K562 (cell line): ENCODE measurements at regions not wholly inside any gene's neighbourhood (a gene's known extent, or its start where the extent isn't known, plus 50 kb on each side); places are given as distances from the start of the nearest gene placed in this dataset.

Source experiments
- ATAC-seq: fragments of 200-7000 bp; cut with Tn5 transposase; 3 replicates; pipeline ENCODE4 v1.9.1; 2020; ENCODE audit warnings: moderate library complexity
- BruUV-seq: library from RNA; stranded (reverse); fragments of 400-500 nt; replicated peaks from 2 replicates; lab custom pipeline; 2021; lab: Mats Ljungman, UMichigan
- CTCF ChIA-PET: fragments of 300-600 bp; formaldehyde crosslinking; extraction: SDS; loops from one replicate; lab custom pipeline; 2021; ENCODE audit warnings: low intra/inter-chr PET ratio; lab: Yijun Ruan, JAX
- POLR2A ChIA-PET: fragments of 300-600, 350-650 bp; sonication (Branson Sonifier 250); formaldehyde crosslinking; extraction: SDS; loops from one replicate; lab custom pipeline; 2021; ENCODE audit warnings: antibody characterized with exemption, inconsistent platforms; lab: Yijun Ruan, JAX
- DNase-seq, 4 experiments: peaks; one replicate each; pipeline versions ENCODE4 v3.0.0 to v3.0.0-alpha.2; 2011 to 2018; ENCODE audit warnings: low spot score in 3 of 4, mixed read lengths in 3 of 4; ENCODE audit errors: extremely low read depth in 1 of 4
- FAIRE-seq: peaks from 2 replicates; lab custom pipeline; 2011; peaks lifted over from hg19 to GRCh38; lab: Jason Lieb, UNC
- H2AFZ ChIP-seq: 2 replicates; pipeline ENCODE4 v1.6.0; 2011; ENCODE audit warnings: low read depth, low read length, control low read depth, inconsistent platforms
- H3K27ac ChIP-seq: fragments of 200-600 bp; 3 replicates; pipeline ENCODE4 v1.8.0; 2011; ENCODE audit warnings: low read depth, mild to moderate bottlenecking, control low read depth, inconsistent platforms, low read length, moderate library complexity, mixed read lengths; ENCODE audit errors: extremely low read depth
- H3K27me3 ChIP-seq, 2 experiments: fragments of 300-600 bp in 1 of 2; 2 replicates in 1 of 2; 3 replicates in 1 of 2; pipeline versions ENCODE4 v1.6.0 to v1.8.0; 2011; ENCODE audit warnings: inconsistent platforms in 2 of 2, low read length in 2 of 2, mild to moderate bottlenecking in 1 of 2, mixed read lengths in 1 of 2, moderate library complexity in 1 of 2; ENCODE audit not compliant: control insufficient read depth in 2 of 2, insufficient read depth in 2 of 2
- H3K36me3 ChIP-seq: fragments of 300-600 bp; 3 replicates; pipeline ENCODE4 v1.8.0; 2011; ENCODE audit warnings: mild to moderate bottlenecking, low read length, inconsistent platforms; ENCODE audit not compliant: control insufficient read depth, insufficient read depth
- H3K4me1 ChIP-seq, 2 experiments: fragments of 200-600 bp in 1 of 2; replicated peaks in 1 of 2; 2 replicates in 1 of 2; 3 replicates in 1 of 2; pipeline versions ENCODE4 v1.5.1 to v1.8.0; 2011; ENCODE audit warnings: inconsistent platforms in 2 of 2, low read length in 2 of 2, mild to moderate bottlenecking in 1 of 2, mixed read lengths in 1 of 2, moderate library complexity in 1 of 2; ENCODE audit not compliant: control insufficient read depth in 2 of 2, insufficient read depth in 2 of 2
- H3K4me2 ChIP-seq: 2 replicates; pipeline ENCODE4 v1.6.1; 2011; ENCODE audit warnings: low read length, control low read depth, inconsistent platforms, mixed read lengths; ENCODE audit not compliant: insufficient read depth
- H3K4me3 ChIP-seq: fragments of 200-600 bp; sonication (generic), shearing (Covaris generic); 2 replicates; pipeline ENCODE4 v1.5.1; 2016; ENCODE audit warnings: control low read depth, inconsistent platforms
- H3K79me2 ChIP-seq: fragments of 200-600 bp; 3 replicates; pipeline ENCODE4 v1.8.0; 2011; ENCODE audit warnings: low read length, inconsistent platforms; ENCODE audit not compliant: control insufficient read depth, insufficient read depth
- H3K9ac ChIP-seq, 2 experiments: 2 replicates each; pipeline versions ENCODE4 v1.6.0 to v1.6.1; 2011; ENCODE audit warnings: low read depth in 2 of 2, low read length in 2 of 2, control low read depth in 1 of 2, inconsistent platforms in 1 of 2, mild to moderate bottlenecking in 1 of 2, mixed read lengths in 1 of 2; ENCODE audit not compliant: insufficient read depth in 1 of 2
- H3K9me1 ChIP-seq: one replicate; pipeline ENCODE4 v1.6.0; 2011; ENCODE audit warnings: inconsistent platforms, mild to moderate bottlenecking, low read length, moderate library complexity; ENCODE audit not compliant: control insufficient read depth, insufficient read depth
- H3K9me3 ChIP-seq: replicated peaks from 2 replicates; pipeline ENCODE4 v1.5.1; 2011; ENCODE audit warnings: low read depth, low read length, inconsistent platforms; ENCODE audit not compliant: control insufficient read depth, insufficient read depth
- H4K20me1 ChIP-seq: replicated peaks from 2 replicates; pipeline ENCODE4 v1.6.1; 2011; ENCODE audit warnings: low read length, inconsistent platforms, mixed read lengths; ENCODE audit not compliant: control insufficient read depth, insufficient read depth
- CBX3 ChIP-seq, 2 experiments: IDR thresholded peaks; 1 replicate in 1 of 2; 2 replicates in 1 of 2; pipeline ENCODE4 v1.6.1; 2012; ENCODE audit warnings: inconsistent platforms in 2 of 2, low read length in 2 of 2, borderline replicate concordance in 1 of 2, control low read depth in 1 of 2
- GATAD2A ChIP-seq: fragments of 450-650 bp; IDR thresholded peaks from 2 replicates; pipeline ENCODE4 v1.6.1; 2017
- JUND ChIP-seq, 2 experiments: IDR thresholded peaks; 2 replicates in 1 of 2; 3 replicates in 1 of 2; pipeline ENCODE4 v1.6.1; 2011; ENCODE audit warnings: borderline replicate concordance in 2 of 2, low read depth in 2 of 2, low read length in 2 of 2, improper control_type of control experiment in 1 of 2, missing biosample characterization in 1 of 2, missing genetic modification characterization in 1 of 2, missing genetic modification reagents in 1 of 2
- MEIS2 ChIP-seq: fragments of 450-650 bp; IDR thresholded peaks from 2 replicates; pipeline ENCODE4 v1.6.1; 2014; ENCODE audit warnings: mild to moderate bottlenecking; ENCODE audit not compliant: partially characterized antibody
- NUFIP1 ChIP-seq: fragments of 450-650 bp; IDR thresholded peaks from 2 replicates; pipeline ENCODE4 v1.6.1; 2018; ENCODE audit not compliant: partially characterized antibody
- PML ChIP-seq: IDR thresholded peaks from 2 replicates; pipeline ENCODE4 v1.6.1; 2012; ENCODE audit warnings: low read length, inconsistent platforms
- RBFOX2 ChIP-seq: fragments of 200-400 bp; formaldehyde crosslinking; IDR thresholded peaks from 2 replicates; pipeline ENCODE4 v1.6.1; 2017; ENCODE audit warnings: low read depth, mild to moderate bottlenecking, low read length, moderate library complexity
- RBM17 ChIP-seq: fragments of 200-400 bp; formaldehyde crosslinking; IDR thresholded peaks from 2 replicates; pipeline ENCODE4 v1.6.1; 2017; ENCODE audit warnings: low read depth, mild to moderate bottlenecking, low read length, borderline replicate concordance
- RHOXF2B ChIP-seq: fragments of 250-450 bp; sonication (Bioruptor Pico); conservative IDR thresholded peaks from 2 replicates; pipeline ENCODE4 v1.5.1; 2021
- SRF ChIP-seq, 2 experiments: fragments of 250-450, 450-650 bp in 1 of 2; sonication (Bioruptor Pico) in 1 of 2; sonication (generic) in 1 of 2; formaldehyde crosslinking; IDR thresholded peaks; 2 replicates each; pipeline versions ENCODE4 v1.5.0 to v1.5.1; 2020 to 2022; ENCODE audit warnings: mild to moderate bottlenecking in 1 of 2, missing genetic modification reagents in 1 of 2
- SRSF7 ChIP-seq: fragments of 200-400 bp; formaldehyde crosslinking; optimal IDR thresholded peaks from 2 replicates; pipeline ENCODE3; 2017; ENCODE audit warnings: mild to moderate bottlenecking, low read depth, low read length
- ZNF561 ChIP-seq: fragments of 450-650 bp; formaldehyde crosslinking; conservative IDR thresholded peaks from 2 replicates; pipeline ENCODE4 v1.4.0; 2020; ENCODE audit warnings: mild to moderate bottlenecking, moderate library complexity
- ZNF586 ChIP-seq: fragments of 450-650 bp; formaldehyde crosslinking; conservative IDR thresholded peaks from 2 replicates; pipeline ENCODE4 v1.4.0; 2020; ENCODE audit warnings: mild to moderate bottlenecking, moderate library complexity
- WGBS: fragments of 100-300 bp; shearing (Covaris generic); methylation state at CpG from one replicate; pipeline ENCODE4 v1.1.6; 2016; ENCODE audit warnings: low coverage, mixed read lengths; ENCODE audit not compliant: insufficient coverage; ENCODE audit errors: missing lambda C conversion rate; 5-methylcytosine and 5-hydroxymethylcytosine counted together
- in situ Hi-C: fragments of 300-500 bp; cut with MboI; formaldehyde crosslinking; loops from 4 replicates; pipeline ENCODE4 v1.15.0; 2018; ENCODE audit warnings: inconsistent platforms, mixed read lengths
- intact Hi-C: fragments of 100-400 bp; cut with micrococcal nuclease; formaldehyde crosslinking; loops from 2 replicates; pipeline ENCODE4 v1.14.2; 2022
- TF ChIP-seq, protein P1 (sequence below): fragments of 250-450 bp; sonication (Bioruptor Pico); IDR thresholded peaks from 2 replicates; pipeline ENCODE4 v1.5.0; 2020; ENCODE audit warnings: mild to moderate bottlenecking
- TF ChIP-seq, protein P2 (sequence below): fragments of 250-450 bp; sonication (Bioruptor Pico); IDR thresholded peaks from 2 replicates; pipeline ENCODE4 v1.5.0; 2021; ENCODE audit warnings: mild to moderate bottlenecking, moderate library complexity

DNA sequence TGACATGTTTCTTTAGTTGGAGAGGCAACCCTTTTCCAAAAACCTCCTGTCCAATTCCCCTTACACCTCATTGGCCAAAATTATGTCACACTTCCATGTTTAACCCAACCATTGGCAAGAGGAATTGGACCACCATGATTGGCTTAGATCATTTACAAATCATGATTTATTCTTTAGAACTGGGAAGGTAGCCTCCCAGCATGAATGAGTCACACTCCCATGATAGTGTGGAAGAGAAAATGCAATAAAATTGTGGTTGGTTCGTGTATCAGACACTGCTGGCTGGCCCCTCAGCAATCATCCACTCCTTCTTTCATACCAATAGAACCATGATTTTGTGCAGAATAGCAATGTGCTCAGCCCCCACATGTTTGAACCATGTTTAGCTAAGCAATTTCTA is 156.6 kb upstream of the ACVR2A start:
- no peak overlapping the region for H3K4me3 ChIP-seq
- no peak overlapping the region for H3K9ac ChIP-seq
- DNase-seq (no peak), ATAC-seq (no peak), FAIRE-seq (no peak)
- intact Hi-C loops (no loop called here), in situ Hi-C loops (no loop called here)
- no peak overlapping the region for H3K4me2 ChIP-seq
- no peaks in the 10 kb centered on the region for H4K20me1 ChIP-seq
- WGBS: 0% methylated on average over 1 of the region's 1 CpG
- H3K27me3 ChIP-seq: no peaks in the 10 kb centered on the region
- no peak overlapping the region for H2AFZ ChIP-seq
- H3K79me2 ChIP-seq: no peaks in the 10 kb centered on the region
- no TSS peak for BruUV-seq
- H3K4me1 ChIP-seq: no peaks in the 10 kb centered on the region
- H3K36me3 ChIP-seq: no peaks in the 10 kb centered on the region
- ChIA-PET POLR2A (no interaction called here), CTCF (no interaction called here)
- TF ChIP-seq SRSF7 (no peak), CBX3 (IDR thresholded peaks at IDR 0.05; ENCODE audit: borderline replicate concordance in 1 of 2, low read length in 2 of 2) (no peak), SRF (CRISPR knock-in tag; IDR thresholded peaks at IDR 0.05) (no peak), RBM17 (no peak), NUFIP1 (no peak), JUND (IDR thresholded peaks at IDR 0.05; ENCODE audit: borderline replicate concordance, low read depth, low read length) (no peak), JUND (tag; IDR thresholded peaks at IDR 0.05; ENCODE audit: borderline replicate concordance, low read depth, low read length) (no peak), GATAD2A (no peak), ZNF561 (CRISPR knock-in tag) (no peak), PML (no peak), MEIS2 (no peak), RHOXF2B (no peak), RBFOX2 (no peak), ZNF586 (CRISPR knock-in tag) (no peak)
- TF ChIP-seq, protein P1, sequence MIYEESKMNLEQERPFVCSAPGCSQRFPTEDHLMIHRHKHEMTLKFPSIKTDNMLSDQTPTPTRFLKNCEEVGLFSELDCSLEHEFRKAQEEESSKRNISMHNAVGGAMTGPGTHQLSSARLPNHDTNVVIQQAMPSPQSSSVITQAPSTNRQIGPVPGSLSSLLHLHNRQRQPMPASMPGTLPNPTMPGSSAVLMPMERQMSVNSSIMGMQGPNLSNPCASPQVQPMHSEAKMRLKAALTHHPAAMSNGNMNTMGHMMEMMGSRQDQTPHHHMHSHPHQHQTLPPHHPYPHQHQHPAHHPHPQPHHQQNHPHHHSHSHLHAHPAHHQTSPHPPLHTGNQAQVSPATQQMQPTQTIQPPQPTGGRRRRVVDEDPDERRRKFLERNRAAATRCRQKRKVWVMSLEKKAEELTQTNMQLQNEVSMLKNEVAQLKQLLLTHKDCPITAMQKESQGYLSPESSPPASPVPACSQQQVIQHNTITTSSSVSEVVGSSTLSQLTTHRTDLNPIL (CRISPR knock-in tag): no peak
- TF ChIP-seq, protein P2, sequence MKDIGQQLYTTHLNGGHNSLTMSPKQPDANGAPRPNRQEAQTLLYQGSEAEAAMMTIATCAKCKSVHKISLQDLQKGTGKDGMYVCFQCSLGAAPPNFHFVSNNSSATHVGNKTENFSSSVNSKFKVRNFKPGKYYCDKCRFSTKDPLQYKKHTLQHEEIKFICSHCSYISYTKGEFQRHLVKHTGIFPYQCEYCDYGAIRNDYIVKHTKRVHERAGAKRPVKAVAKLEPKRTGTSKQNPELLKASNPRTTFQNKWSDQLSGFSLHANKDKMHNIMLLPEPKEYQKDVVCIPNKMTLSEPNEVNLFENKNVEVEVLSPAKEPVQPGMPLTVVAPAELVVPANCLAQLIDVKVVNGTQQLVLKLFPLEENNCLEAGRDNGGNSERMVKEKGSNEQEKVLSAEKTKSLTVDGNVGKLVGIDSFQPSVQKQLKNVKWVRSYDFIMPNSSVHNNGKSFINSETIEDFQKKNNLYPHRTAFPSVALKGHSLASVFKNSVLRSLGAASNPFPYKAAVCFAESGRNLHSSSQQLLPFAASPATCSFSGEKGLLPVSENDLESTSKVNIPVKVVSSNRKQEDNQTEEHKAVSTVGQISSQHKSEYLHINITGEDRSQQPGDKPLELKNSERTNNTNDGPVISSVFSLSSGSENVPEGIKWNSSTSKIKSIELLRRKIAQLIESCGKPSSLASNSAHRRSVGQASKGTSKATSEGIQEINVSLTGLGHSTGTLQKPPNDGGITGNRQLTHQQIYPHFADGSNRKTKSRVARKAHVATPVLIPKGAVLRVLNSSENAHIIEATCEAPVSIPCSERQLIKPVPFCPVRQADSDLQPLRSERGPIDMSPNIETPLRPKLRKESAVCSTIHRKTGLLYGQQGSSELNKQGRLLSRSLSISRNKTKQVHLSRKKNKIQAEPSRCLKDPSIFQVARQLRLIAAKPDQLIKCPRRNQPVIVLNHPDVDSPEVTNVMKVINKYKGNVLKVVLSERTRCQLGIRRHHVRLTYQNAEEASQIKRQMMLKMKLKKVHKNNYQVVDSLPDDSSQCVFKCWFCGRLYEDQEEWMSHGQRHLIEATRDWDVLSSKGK (CRISPR knock-in tag): no peak
- H3K27ac ChIP-seq: no peak overlapping the region
- no peaks in the 10 kb centered on the region for H3K9me1 ChIP-seq
- H3K9me3 ChIP-seq: no peaks in the 10 kb centered on the region
